ENCODE measurements at regions not wholly inside any gene's neighbourhood (a gene's known extent, or its start where the extent isn't known, plus 50 kb on each side); places are given as distances from the start of the nearest gene placed in this dataset.

- Histone ChIP-seq H3K9me3 (no peaks in the 10 kb centered on the region), H3K4me3 (no peak overlapping the region), H3K27ac (no peak overlapping the region), H3K36me3 (no peaks in the 10 kb centered on the region), H3K4me1 (replicated peaks) (no peaks in the 10 kb centered on the region), H3K27me3 (replicated peaks; ENCODE audit: insufficient read depth) (no peaks in the 10 kb centered on the region)
- no peak for DNase-seq (ENCODE audit: low spot score)
- TF ChIP-seq CTCF (IDR thresholded peaks at IDR 0.05) (no peak), POLR2A (IDR thresholded peaks at IDR 0.05) (no peak), POLR2AphosphoS5 (IDR thresholded peaks at IDR 0.05) (no peak)
- intact Hi-C loops (cut with DNase I): no loop called here
- WGBS: 88% methylated on average over 8 of the region's 8 CpGs
Measured at GRCh38 chr11:134624166-134624920, 212.3 kb upstream of the B3GAT1 start.

- Histone ChIP-seq H3K27me3 (replicated peaks; ENCODE audit: insufficient read depth) (no peaks in the 10 kb centered on the region), H3K27ac (no peak overlapping the region), H3K4me3 (no peak overlapping the region), H3K36me3 (no peaks in the 10 kb centered on the region), H3K4me1 (replicated peaks) (no peaks in the 10 kb centered on the region), H3K9me3 (no peaks in the 10 kb centered on the region)
- DNase-seq (ENCODE audit: low spot score): no peak
- 95% methylated on average over 5 of the region's 5 CpGs for WGBS
- TF ChIP-seq POLR2AphosphoS5 (IDR thresholded peaks at IDR 0.05): no peak
- TF ChIP-seq POLR2A (IDR thresholded peaks at IDR 0.05): no peak
- TF ChIP-seq CTCF (IDR thresholded peaks at IDR 0.05): no peak
- intact Hi-C loops (cut with DNase I): no loop called here
Measured at GRCh38 chr11:134623711-134624110, 211.7 kb upstream of the B3GAT1 start.

GRCh38 chr11:134622458-134622857, 210.4 kb upstream of the B3GAT1 start:
- no peaks in the 10 kb centered on the region for H3K36me3 ChIP-seq
- DNase-seq (ENCODE audit: low spot score): no peak
- no peaks in the 10 kb centered on the region for H3K9me3 ChIP-seq
- 95% methylated on average over 6 of the region's 6 CpGs for WGBS
- H3K4me3 ChIP-seq: no peak overlapping the region
- intact Hi-C loops (cut with DNase I): no loop called here
- no peak for TF ChIP-seq POLR2A (IDR thresholded peaks at IDR 0.05)
- no peak for TF ChIP-seq CTCF (IDR thresholded peaks at IDR 0.05)
- TF ChIP-seq POLR2AphosphoS5 (IDR thresholded peaks at IDR 0.05): no peak
- no peaks in the 10 kb centered on the region for H3K4me1 ChIP-seq (replicated peaks)
- no peak overlapping the region for H3K27ac ChIP-seq
- H3K27me3 ChIP-seq (replicated peaks; ENCODE audit: insufficient read depth): no peaks in the 10 kb centered on the region

- Histone ChIP-seq H3K4me3 (no peak overlapping the region), H3K4me1 (replicated peaks) (no peaks in the 10 kb centered on the region), H3K9me3 (no peaks in the 10 kb centered on the region), H3K27me3 (replicated peaks; ENCODE audit: insufficient read depth) (no peaks in the 10 kb centered on the region), H3K27ac (no peak overlapping the region), H3K36me3 (no peaks in the 10 kb centered on the region)
- TF ChIP-seq POLR2AphosphoS5 (IDR thresholded peaks at IDR 0.05) (no peak), POLR2A (IDR thresholded peaks at IDR 0.05) (no peak), CTCF (IDR thresholded peaks at IDR 0.05) (no peak)
- intact Hi-C loops (cut with DNase I): no loop called here
- 94% methylated on average over 9 of the region's 9 CpGs for WGBS
- no peak for DNase-seq (ENCODE audit: low spot score)
Measured at GRCh38 chr11:134617360-134617759, 205.3 kb upstream of the B3GAT1 start.

- 85% methylated on average over 8 of the region's 8 CpGs for WGBS
- TF ChIP-seq CTCF (IDR thresholded peaks at IDR 0.05): no peak
- TF ChIP-seq POLR2A (IDR thresholded peaks at IDR 0.05): no peak
- TF ChIP-seq POLR2AphosphoS5 (IDR thresholded peaks at IDR 0.05): no peak
- H3K4me1 ChIP-seq (replicated peaks): no peaks in the 10 kb centered on the region
- no peak for DNase-seq (ENCODE audit: low spot score)
- H3K27ac ChIP-seq: no peak overlapping the region
- H3K27me3 ChIP-seq (replicated peaks; ENCODE audit: insufficient read depth): no peaks in the 10 kb centered on the region
- intact Hi-C loops (cut with DNase I): no loop called here
- no peaks in the 10 kb centered on the region for H3K36me3 ChIP-seq
- H3K9me3 ChIP-seq: no peaks in the 10 kb centered on the region
- no peak overlapping the region for H3K4me3 ChIP-seq
Measured at GRCh38 chr11:134616038-134616437, 204.0 kb upstream of the B3GAT1 start.

Data from prostate gland (tissue), 2 donors.